ENCODE measurements at regions not wholly inside any gene's neighbourhood (a gene's known extent, or its start where the extent isn't known, plus 50 kb on each side); places are given as distances from the start of the nearest gene placed in this dataset.
"Not testable (repeated sequence)": the region's sequence is repeated elsewhere in the genome, so short reads cannot be mapped to it uniquely, and the experiment has no call there.

DNA sequence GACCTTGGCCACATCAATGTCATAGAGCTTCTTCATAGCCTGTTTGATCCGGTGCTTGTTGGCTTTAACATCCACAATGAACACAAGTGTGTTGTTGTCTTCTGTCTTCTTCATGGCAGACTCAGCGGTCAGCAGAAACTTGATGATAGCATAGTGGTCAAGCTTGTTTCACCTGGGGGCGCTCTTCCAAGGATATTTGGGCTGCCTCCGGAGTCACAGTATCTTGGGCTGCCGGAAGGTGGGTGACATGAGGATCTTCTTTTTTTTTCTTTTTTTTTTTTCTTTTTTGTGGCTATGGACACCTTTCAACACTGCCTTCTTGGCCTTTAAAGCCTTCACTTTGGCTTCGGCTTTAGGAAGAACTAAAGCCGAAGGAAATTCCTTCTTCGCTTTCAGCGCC is 244.6 kb downstream of the GJA1 start:
- no peak overlapping the region for H3K27ac ChIP-seq (ENCODE audit: low read depth in 2 of 2, low read length in 2 of 2)
- H3K36me3 ChIP-seq (ENCODE audit: control insufficient read depth in 2 of 3, insufficient read depth in 3 of 3, low read length in 3 of 3): no peaks in the 10 kb centered on the region
- H3K4me1 ChIP-seq (ENCODE audit: control insufficient read depth in 2 of 3, insufficient read depth in 2 of 3, low read depth in 1 of 3, low read length in 3 of 3): no peaks in the 10 kb centered on the region
- FAIRE-seq: no peak
- DNase-seq: no peak
- no peaks in the 10 kb centered on the region for H3K27me3 ChIP-seq (ENCODE audit: control insufficient read depth, insufficient read depth, low read length)
- intact Hi-C loops (cut with DNase I): no loop called here
- H3K9me3 ChIP-seq (ENCODE audit: control insufficient read depth in 2 of 3, insufficient read depth in 1 of 3, low read length in 3 of 3): no peaks in the 10 kb centered on the region
- H3K4me3 ChIP-seq (ENCODE audit: low read length in 3 of 3): no peak overlapping the region
- H3K9ac ChIP-seq (ENCODE audit: low read length in 3 of 3): no peak overlapping the region
- TF ChIP-seq, protein P1, sequence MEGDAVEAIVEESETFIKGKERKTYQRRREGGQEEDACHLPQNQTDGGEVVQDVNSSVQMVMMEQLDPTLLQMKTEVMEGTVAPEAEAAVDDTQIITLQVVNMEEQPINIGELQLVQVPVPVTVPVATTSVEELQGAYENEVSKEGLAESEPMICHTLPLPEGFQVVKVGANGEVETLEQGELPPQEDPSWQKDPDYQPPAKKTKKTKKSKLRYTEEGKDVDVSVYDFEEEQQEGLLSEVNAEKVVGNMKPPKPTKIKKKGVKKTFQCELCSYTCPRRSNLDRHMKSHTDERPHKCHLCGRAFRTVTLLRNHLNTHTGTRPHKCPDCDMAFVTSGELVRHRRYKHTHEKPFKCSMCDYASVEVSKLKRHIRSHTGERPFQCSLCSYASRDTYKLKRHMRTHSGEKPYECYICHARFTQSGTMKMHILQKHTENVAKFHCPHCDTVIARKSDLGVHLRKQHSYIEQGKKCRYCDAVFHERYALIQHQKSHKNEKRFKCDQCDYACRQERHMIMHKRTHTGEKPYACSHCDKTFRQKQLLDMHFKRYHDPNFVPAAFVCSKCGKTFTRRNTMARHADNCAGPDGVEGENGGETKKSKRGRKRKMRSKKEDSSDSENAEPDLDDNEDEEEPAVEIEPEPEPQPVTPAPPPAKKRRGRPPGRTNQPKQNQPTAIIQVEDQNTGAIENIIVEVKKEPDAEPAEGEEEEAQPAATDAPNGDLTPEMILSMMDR (IDR thresholded peaks at IDR 0.05; ENCODE audit: borderline replicate concordance, extremely low read depth, insufficient read depth): no peak

DNA sequence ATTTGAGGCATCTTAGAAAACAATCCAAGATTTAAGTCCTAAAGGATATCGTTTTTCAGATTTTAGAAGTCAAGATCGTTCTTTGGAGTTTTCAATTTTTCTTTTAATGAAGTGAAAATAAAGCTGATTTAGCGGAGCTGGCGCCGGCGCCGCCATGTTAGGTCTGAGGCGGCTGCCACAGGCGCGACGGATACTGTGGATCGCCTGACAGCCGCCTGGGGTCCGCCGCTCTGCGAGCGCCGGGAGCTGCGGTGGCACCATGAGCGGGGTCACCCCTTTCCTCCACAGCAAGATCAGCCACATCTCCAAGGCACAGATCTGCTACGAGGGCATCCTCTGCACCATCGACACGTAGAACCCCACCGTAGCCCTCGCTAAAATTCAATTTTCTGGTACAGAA is 247.2 kb downstream of the GJA1 start:
- no peak overlapping the region for H3K9ac ChIP-seq (ENCODE audit: low read length in 3 of 3)
- FAIRE-seq (no peak), DNase-seq (no peak)
- H3K9me3 ChIP-seq (ENCODE audit: control insufficient read depth in 2 of 3, insufficient read depth in 1 of 3, low read length in 3 of 3): no peaks in the 10 kb centered on the region
- intact Hi-C loops (cut with DNase I): no loop called here
- no peak overlapping the region for H3K27ac ChIP-seq (ENCODE audit: low read depth in 2 of 2, low read length in 2 of 2)
- H3K27me3 ChIP-seq (ENCODE audit: control insufficient read depth, insufficient read depth, low read length): no peaks in the 10 kb centered on the region
- H3K36me3 ChIP-seq (ENCODE audit: control insufficient read depth in 2 of 3, insufficient read depth in 3 of 3, low read length in 3 of 3): no peaks in the 10 kb centered on the region
- TF ChIP-seq, protein P1 (IDR thresholded peaks at IDR 0.05; ENCODE audit: borderline replicate concordance, extremely low read depth, insufficient read depth): no peak
- H3K4me1 ChIP-seq (ENCODE audit: control insufficient read depth in 2 of 3, insufficient read depth in 2 of 3, low read depth in 1 of 3, low read length in 3 of 3): no peaks in the 10 kb centered on the region
- H3K4me3 ChIP-seq (ENCODE audit: low read length in 3 of 3): no peak overlapping the region

DNA sequence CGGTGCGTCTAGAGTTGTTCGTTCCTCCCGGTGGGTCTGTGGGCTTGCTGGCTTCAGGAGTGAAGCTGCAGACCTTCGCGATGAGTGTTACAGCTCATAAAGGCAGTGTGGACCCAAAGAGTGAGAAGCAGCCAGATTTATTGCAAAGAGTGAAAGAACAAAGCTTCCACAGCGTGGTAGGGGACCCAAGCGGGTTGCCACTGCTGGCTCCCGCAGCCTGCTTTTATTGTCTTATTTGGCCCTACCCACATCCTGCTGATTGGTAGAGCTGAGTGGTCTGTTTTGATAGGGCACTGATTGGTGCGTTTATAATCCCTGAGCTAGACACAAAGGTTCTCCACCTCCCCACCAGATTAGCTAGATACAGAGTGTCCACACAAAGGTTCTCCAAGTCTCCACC is 250.4 kb downstream of the GJA1 start:
- intact Hi-C loops (cut with DNase I): not testable (repeated sequence)

DNA sequence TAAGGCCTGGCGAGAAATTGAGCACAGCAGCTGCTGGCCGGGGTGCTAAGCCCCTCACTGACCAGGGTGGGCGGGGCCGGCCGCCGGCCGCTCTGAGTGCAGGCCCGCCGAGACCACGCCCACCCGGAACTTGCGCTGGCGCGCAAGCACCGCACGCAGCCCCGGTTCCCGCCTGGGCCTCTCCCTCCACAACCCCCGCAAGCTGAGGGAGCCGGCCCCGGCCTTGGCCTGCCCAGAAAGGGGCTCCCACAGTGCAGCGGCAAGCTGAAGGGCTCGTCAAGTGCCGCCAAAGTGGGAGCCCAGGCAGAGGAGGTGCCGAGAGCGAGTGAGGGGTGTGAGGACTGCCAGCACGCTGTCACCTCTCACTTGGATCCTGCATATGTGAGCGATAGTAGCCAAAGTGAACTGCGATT is 251.2 kb downstream of the GJA1 start:
- intact Hi-C loops (cut with DNase I): no loop called here
- TF ChIP-seq, protein P1 (IDR thresholded peaks at IDR 0.05; ENCODE audit: borderline replicate concordance, extremely low read depth, insufficient read depth): no peak
- DNase-seq (peak in 1 of 5 donors; percentile 71), FAIRE-seq (no peak)
- Histone ChIP-seq H3K9me3 (ENCODE audit: control insufficient read depth in 2 of 3, insufficient read depth in 1 of 3, low read length in 3 of 3) (no peaks in the 10 kb centered on the region), H3K4me1 (ENCODE audit: control insufficient read depth in 2 of 3, insufficient read depth in 2 of 3, low read depth in 1 of 3, low read length in 3 of 3) (no peaks in the 10 kb centered on the region), H3K27me3 (ENCODE audit: control insufficient read depth, insufficient read depth, low read length) (no peaks in the 10 kb centered on the region), H3K4me3 (ENCODE audit: low read length in 3 of 3) (no peak overlapping the region), H3K9ac (ENCODE audit: low read length in 3 of 3) (no peak overlapping the region), H3K27ac (ENCODE audit: low read depth in 2 of 2, low read length in 2 of 2) (no peak overlapping the region), H3K36me3 (ENCODE audit: control insufficient read depth in 2 of 3, insufficient read depth in 3 of 3, low read length in 3 of 3) (no peaks in the 10 kb centered on the region)

More for the DNA sequence above, 250.4 kb downstream of the GJA1 start:
- not testable (repeated sequence) for H3K4me1 ChIP-seq (ENCODE audit: control insufficient read depth in 2 of 3, insufficient read depth in 2 of 3, low read depth in 1 of 3, low read length in 3 of 3); FAIRE-seq; DNase-seq; H3K9me3 ChIP-seq (ENCODE audit: control insufficient read depth in 2 of 3, insufficient read depth in 1 of 3, low read length in 3 of 3); H3K36me3 ChIP-seq (ENCODE audit: control insufficient read depth in 2 of 3, insufficient read depth in 3 of 3, low read length in 3 of 3); H3K9ac ChIP-seq (ENCODE audit: low read length in 3 of 3); H3K27me3 ChIP-seq (ENCODE audit: control insufficient read depth, insufficient read depth, low read length); H3K27ac ChIP-seq (ENCODE audit: low read depth in 2 of 2, low read length in 2 of 2); H3K4me3 ChIP-seq (ENCODE audit: low read length in 3 of 3)
